Activated naive CD8-positive, alpha-beta T cell treated with anti-CD3 and anti-CD28 coated beads, Interleukin-2, amount 50 U/mL, for 16 hours (primary cell): ENCODE measurements at regions not wholly inside any gene's neighbourhood (a gene's known extent, or its start where the extent isn't known, plus 50 kb on each side); places are given as distances from the start of the nearest gene placed in this dataset.

Experiments used
- DNase-seq: peaks from one replicate; pipeline ENCODE4 v3.0.0-alpha.2; 2020; ENCODE audit warnings: low read depth, low spot score

- no peak for DNase-seq
Observed at GRCh38 chr13:107275312-107275711, 707.4 kb upstream of the ARGLU1 start.

- DNase-seq = no peak
Observed at GRCh38 chr13:107271227-107271626, 703.3 kb upstream of the ARGLU1 start.

GRCh38 chr13:107266657-107267056 lies 698.7 kb upstream of the ARGLU1 start:
- DNase-seq = no peak

- DNase-seq = no peak
Observed at GRCh38 chr13:107258599-107259187, 690.8 kb upstream of the ARGLU1 start.

- DNase-seq = no peak
Observed at GRCh38 chr13:107254392-107254791, 686.5 kb upstream of the ARGLU1 start.

GRCh38 chr13:107252428-107252827 lies 684.5 kb upstream of the ARGLU1 start:
- DNase-seq = no peak

- DNase-seq = no peak
Observed at GRCh38 chr13:107252021-107252420, 684.1 kb upstream of the ARGLU1 start.

GRCh38 chr13:107251341-107251740 lies 683.4 kb upstream of the ARGLU1 start:
- no peak for DNase-seq

- DNase-seq = no peak
Observed at GRCh38 chr13:107250628-107251027, 682.7 kb upstream of the ARGLU1 start.

- no peak for DNase-seq
Observed at GRCh38 chr13:107244241-107244640, 676.3 kb upstream of the ARGLU1 start.

- no peak for DNase-seq
Observed at GRCh38 chr13:107242138-107242537, 674.2 kb upstream of the ARGLU1 start.

- DNase-seq = no peak
Observed at GRCh38 chr13:107241381-107241780, 673.4 kb upstream of the ARGLU1 start.

GRCh38 chr13:107239213-107239612 lies 671.3 kb upstream of the ARGLU1 start:
- no peak for DNase-seq

- no peak for DNase-seq
Observed at GRCh38 chr13:107238262-107238981, 670.5 kb upstream of the ARGLU1 start.

- DNase-seq = no peak
Observed at GRCh38 chr13:107234319-107235073, 666.6 kb upstream of the ARGLU1 start.

- DNase-seq = no peak
Observed at GRCh38 chr13:107233541-107233940, 665.6 kb upstream of the ARGLU1 start.

- no peak for DNase-seq
Observed at GRCh38 chr13:107231944-107232343, 664.0 kb upstream of the ARGLU1 start.

- no peak for DNase-seq
Observed at GRCh38 chr13:107223867-107224266, 655.9 kb upstream of the ARGLU1 start.

- DNase-seq = no peak
Observed at GRCh38 chr13:107222597-107222996, 654.7 kb upstream of the ARGLU1 start.

GRCh38 chr13:107220245-107220644 lies 652.3 kb upstream of the ARGLU1 start:
- DNase-seq = no peak

- DNase-seq = no peak
Observed at GRCh38 chr13:107217251-107217650, 649.3 kb upstream of the ARGLU1 start.

- no peak for DNase-seq
Observed at GRCh38 chr13:107216046-107216755, 648.3 kb upstream of the ARGLU1 start.
